ENCODE measurements at regions not wholly inside any gene's neighbourhood (a gene's known extent, or its start where the extent isn't known, plus 50 kb on each side); places are given as distances from the start of the nearest gene placed in this dataset.
"Not testable (repeated sequence)": the region's sequence is repeated elsewhere in the genome, so short reads cannot be mapped to it uniquely, and the experiment has no call there.

- no peaks in the 10 kb centered on the region for H3K9me3 ChIP-seq (ENCODE audit: low read length)
- H2AFZ ChIP-seq (ENCODE audit: low read depth, low read length), result no peak overlapping the region
- no peaks in the 10 kb centered on the region for H3K4me1 ChIP-seq (ENCODE audit: insufficient read depth, low read length)
- no peaks in the 10 kb centered on the region for H3K27me3 ChIP-seq (ENCODE audit: insufficient read depth, low read length)
- H3K36me3 ChIP-seq (ENCODE audit: insufficient read depth, low read length), result no peaks in the 10 kb centered on the region
- H3K4me3 ChIP-seq (ENCODE audit: low read length), result no peak overlapping the region
Observed at GRCh38 chr15:81887912-81888311, 157.9 kb downstream of the MEX3B start.

- not testable (repeated sequence) for H3K36me3 ChIP-seq (ENCODE audit: insufficient read depth, low read length); H2AFZ ChIP-seq (ENCODE audit: low read depth, low read length); H3K9me3 ChIP-seq (ENCODE audit: low read length); H3K4me3 ChIP-seq (ENCODE audit: low read length); H3K4me1 ChIP-seq (ENCODE audit: insufficient read depth, low read length); H3K27me3 ChIP-seq (ENCODE audit: insufficient read depth, low read length)
Observed at GRCh38 chr15:81887188-81887587, 158.6 kb downstream of the MEX3B start.

- H3K4me1 ChIP-seq (ENCODE audit: insufficient read depth, low read length), result no peaks in the 10 kb centered on the region
- H2AFZ ChIP-seq (ENCODE audit: low read depth, low read length), result no peak overlapping the region
Observed at GRCh38 chr15:81886591-81886990, 159.2 kb downstream of the MEX3B start.

GRCh38 chr15:81886080-81886479, 159.7 kb downstream of the MEX3B start:
- Histone ChIP-seq H3K27me3 (ENCODE audit: insufficient read depth, low read length) (no peaks in the 10 kb centered on the region), H3K36me3 (ENCODE audit: insufficient read depth, low read length) (no peaks in the 10 kb centered on the region), H3K4me3 (ENCODE audit: low read length) (no peak overlapping the region), H3K4me1 (ENCODE audit: insufficient read depth, low read length) (no peaks in the 10 kb centered on the region), H3K9me3 (ENCODE audit: low read length) (no peaks in the 10 kb centered on the region), H2AFZ (ENCODE audit: low read depth, low read length) (no peak overlapping the region)

More at GRCh38 chr15:81886591-81886990, 159.2 kb downstream of the MEX3B start:
- no peaks in the 10 kb centered on the region for H3K9me3 ChIP-seq (ENCODE audit: low read length)
- no peaks in the 10 kb centered on the region for H3K27me3 ChIP-seq (ENCODE audit: insufficient read depth, low read length)
- H3K4me3 ChIP-seq (ENCODE audit: low read length), result no peak overlapping the region
- no peaks in the 10 kb centered on the region for H3K36me3 ChIP-seq (ENCODE audit: insufficient read depth, low read length)

- Histone ChIP-seq H3K4me1 (ENCODE audit: insufficient read depth, low read length) (no peaks in the 10 kb centered on the region), H3K9me3 (ENCODE audit: low read length) (no peaks in the 10 kb centered on the region), H2AFZ (ENCODE audit: low read depth, low read length) (no peak overlapping the region), H3K4me3 (ENCODE audit: low read length) (no peak overlapping the region), H3K36me3 (ENCODE audit: insufficient read depth, low read length) (no peaks in the 10 kb centered on the region), H3K27me3 (ENCODE audit: insufficient read depth, low read length) (no peaks in the 10 kb centered on the region)
Observed at GRCh38 chr15:81885135-81885534, 160.7 kb downstream of the MEX3B start.

GRCh38 chr15:81882504-81882903, 163.3 kb downstream of the MEX3B start:
- Histone ChIP-seq H3K36me3 (ENCODE audit: insufficient read depth, low read length) (no peaks in the 10 kb centered on the region), H3K9me3 (ENCODE audit: low read length) (no peaks in the 10 kb centered on the region), H3K4me3 (ENCODE audit: low read length) (no peak overlapping the region), H3K4me1 (ENCODE audit: insufficient read depth, low read length) (peaks cover 9% of the 10 kb centered on the region), H2AFZ (ENCODE audit: low read depth, low read length) (no peak overlapping the region), H3K27me3 (ENCODE audit: insufficient read depth, low read length) (no peaks in the 10 kb centered on the region)

GRCh38 chr15:81880833-81881232, 165.0 kb downstream of the MEX3B start:
- H3K4me3 ChIP-seq (ENCODE audit: low read length), result no peak overlapping the region
- no peak overlapping the region for H2AFZ ChIP-seq (ENCODE audit: low read depth, low read length)
- no peaks in the 10 kb centered on the region for H3K9me3 ChIP-seq (ENCODE audit: low read length)
- no peaks in the 10 kb centered on the region for H3K27me3 ChIP-seq (ENCODE audit: insufficient read depth, low read length)
- no peaks in the 10 kb centered on the region for H3K36me3 ChIP-seq (ENCODE audit: insufficient read depth, low read length)
- H3K4me1 ChIP-seq (ENCODE audit: insufficient read depth, low read length), result peaks cover 13% of the 10 kb centered on the region

GRCh38 chr15:81880314-81880713, 165.5 kb downstream of the MEX3B start:
- Histone ChIP-seq H3K27me3 (ENCODE audit: insufficient read depth, low read length) (no peaks in the 10 kb centered on the region), H3K4me1 (ENCODE audit: insufficient read depth, low read length) (peaks cover 13% of the 10 kb centered on the region), H2AFZ (ENCODE audit: low read depth, low read length) (no peak overlapping the region), H3K36me3 (ENCODE audit: insufficient read depth, low read length) (no peaks in the 10 kb centered on the region), H3K4me3 (ENCODE audit: low read length) (no peak overlapping the region), H3K9me3 (ENCODE audit: low read length) (no peaks in the 10 kb centered on the region)

- not testable (repeated sequence) for H3K27me3 ChIP-seq (ENCODE audit: insufficient read depth, low read length); H2AFZ ChIP-seq (ENCODE audit: low read depth, low read length); H3K36me3 ChIP-seq (ENCODE audit: insufficient read depth, low read length); H3K9me3 ChIP-seq (ENCODE audit: low read length); H3K4me3 ChIP-seq (ENCODE audit: low read length)
- peaks cover 13% of the 10 kb centered on the region for H3K4me1 ChIP-seq (ENCODE audit: insufficient read depth, low read length)
Observed at GRCh38 chr15:81875717-81876116, 170.1 kb downstream of the MEX3B start.

GRCh38 chr15:81870746-81871106, 175.1 kb downstream of the MEX3B start:
- H2AFZ ChIP-seq (ENCODE audit: low read depth, low read length); H3K36me3 ChIP-seq (ENCODE audit: insufficient read depth, low read length); H3K27me3 ChIP-seq (ENCODE audit: insufficient read depth, low read length); H3K9me3 ChIP-seq (ENCODE audit: low read length); H3K4me3 ChIP-seq (ENCODE audit: low read length); H3K4me1 ChIP-seq (ENCODE audit: insufficient read depth, low read length): not testable (repeated sequence)

GRCh38 chr15:81870062-81870745, 175.6 kb downstream of the MEX3B start:
- not testable (repeated sequence) for H3K27me3 ChIP-seq (ENCODE audit: insufficient read depth, low read length); H2AFZ ChIP-seq (ENCODE audit: low read depth, low read length); H3K9me3 ChIP-seq (ENCODE audit: low read length); H3K36me3 ChIP-seq (ENCODE audit: insufficient read depth, low read length); H3K4me1 ChIP-seq (ENCODE audit: insufficient read depth, low read length)
- peak overlapping the region; percentile 24 for H3K4me3 ChIP-seq (ENCODE audit: low read length)

GRCh38 chr15:81869161-81869954, 176.5 kb downstream of the MEX3B start:
- Histone ChIP-seq H3K9me3 (ENCODE audit: low read length) (no peaks in the 10 kb centered on the region), H2AFZ (ENCODE audit: low read depth, low read length) (no peak overlapping the region), H3K27me3 (ENCODE audit: insufficient read depth, low read length) (no peaks in the 10 kb centered on the region), H3K4me3 (ENCODE audit: low read length) (no peak overlapping the region), H3K36me3 (ENCODE audit: insufficient read depth, low read length) (no peaks in the 10 kb centered on the region), H3K4me1 (ENCODE audit: insufficient read depth, low read length) (no peaks in the 10 kb centered on the region)

GRCh38 chr15:81865850-81866537, 179.8 kb downstream of the MEX3B start:
- Histone ChIP-seq H3K9me3 (ENCODE audit: low read length) (no peaks in the 10 kb centered on the region), H3K36me3 (ENCODE audit: insufficient read depth, low read length) (no peaks in the 10 kb centered on the region), H3K4me3 (ENCODE audit: low read length) (no peak overlapping the region), H3K27me3 (ENCODE audit: insufficient read depth, low read length) (no peaks in the 10 kb centered on the region), H3K4me1 (ENCODE audit: insufficient read depth, low read length) (no peaks in the 10 kb centered on the region), H2AFZ (ENCODE audit: low read depth, low read length) (no peak overlapping the region)

Measured in neuron (in vitro differentiated cells).